Medulla oblongata (tissue), 1 donor: ENCODE measurements at regions not wholly inside any gene's neighbourhood (a gene's known extent, or its start where the extent isn't known, plus 50 kb on each side); places are given as distances from the start of the nearest gene placed in this dataset.
"Not testable (repeated sequence)": the region's sequence is repeated elsewhere in the genome, so short reads cannot be mapped to it uniquely, and the experiment has no call there.

Experiments used
- DNase-seq: peaks from one replicate; pipeline ENCODE4 v3.0.0-alpha.2; 2015; ENCODE audit errors: extremely low spot score

- DNase-seq, result no peak
These were observed 95.5 kb upstream of the NEDD9 start for GRCh38 chr6:11327961-11328360.

GRCh38 chr6:11326116-11326515 is 93.6 kb upstream of the NEDD9 start:
- DNase-seq, result no peak

- no peak for DNase-seq
These were observed 92.1 kb upstream of the NEDD9 start for GRCh38 chr6:11324453-11325015.

- peak; percentile 59 for DNase-seq
These were observed 91.4 kb upstream of the NEDD9 start for GRCh38 chr6:11323666-11324452.

GRCh38 chr6:11322252-11322885 is 89.9 kb upstream of the NEDD9 start:
- no peak for DNase-seq

GRCh38 chr6:11320914-11321597 is 88.6 kb upstream of the NEDD9 start:
- peak; percentile 23 for DNase-seq

- DNase-seq, result no peak
These were observed 86.7 kb upstream of the NEDD9 start for GRCh38 chr6:11318835-11319813.

GRCh38 chr6:11317885-11318771 is 85.7 kb upstream of the NEDD9 start:
- peak; percentile 27 for DNase-seq

- DNase-seq, result no peak
These were observed 83.4 kb upstream of the NEDD9 start for GRCh38 chr6:11315743-11316437.

GRCh38 chr6:11313207-11313606 is 80.7 kb upstream of the NEDD9 start:
- no peak for DNase-seq

GRCh38 chr6:11311970-11312369 is 79.5 kb upstream of the NEDD9 start:
- no peak for DNase-seq

GRCh38 chr6:11309947-11310665 is 77.6 kb upstream of the NEDD9 start:
- DNase-seq, result peak; percentile 50

- no peak for DNase-seq
These were observed 74.8 kb upstream of the NEDD9 start for GRCh38 chr6:11307226-11307625.

- no peak for DNase-seq
These were observed 72.5 kb upstream of the NEDD9 start for GRCh38 chr6:11304946-11305345.

- not testable (repeated sequence) for DNase-seq
These were observed 67.5 kb upstream of the NEDD9 start for GRCh38 chr6:11299876-11300428.

- not testable (repeated sequence) for DNase-seq
These were observed 66.9 kb upstream of the NEDD9 start for GRCh38 chr6:11299421-11299784.

GRCh38 chr6:11298651-11299420 is 66.4 kb upstream of the NEDD9 start:
- DNase-seq, result no peak

GRCh38 chr6:11297376-11297729 is 64.9 kb upstream of the NEDD9 start:
- DNase-seq, result no peak
